Adrenal gland (tissue), 9 donors: ENCODE measurements at regions not wholly inside any gene's neighbourhood (a gene's known extent, or its start where the extent isn't known, plus 50 kb on each side); places are given as distances from the start of the nearest gene placed in this dataset.
"Not testable (repeated sequence)": the region's sequence is repeated elsewhere in the genome, so short reads cannot be mapped to it uniquely, and the experiment has no call there.

Experiments used
- DNase-seq, 7 donors: peaks; one replicate each; pipeline ENCODE4 v3.0.0-alpha.2; 2019 to 2020
- H3K27ac ChIP-seq, 5 donors: fragments of 200-600 bp; sonication (generic) in 4 of 5; 1 replicate in 3 of 5; 2 replicates in 2 of 5; pipeline versions ENCODE4 v1.5.1 to v1.8.0; 2016 to 2020; ENCODE audit warnings: mild to moderate bottlenecking in 1 of 5
- H3K27me3 ChIP-seq: fragments of 200-600 bp; 2 replicates; pipeline ENCODE4 v1.8.0; 2021
- H3K36me3 ChIP-seq, 2 donors: fragments of 200-600 bp; replicated peaks in 1 of 2; 1 replicate in 1 of 2; 2 replicates in 1 of 2; pipeline versions ENCODE4 v1.5.1 to v1.8.0; 2018 to 2022
- H3K4me1 ChIP-seq, 2 donors: fragments of 200-600 bp; replicated peaks in 1 of 2; 1 replicate in 1 of 2; 2 replicates in 1 of 2; pipeline versions ENCODE4 v1.5.1 to v1.8.0; 2018 to 2021
- H3K4me3 ChIP-seq, 4 donors: fragments of 200-600 bp; sonication (generic) in 3 of 4; one replicate each; pipeline ENCODE4 v1.5.1; 2016 to 2018
- H3K9me3 ChIP-seq, 3 donors: fragments of 200-600 bp; sonication (generic) in 1 of 3; replicated peaks in 1 of 3; 1 replicate in 2 of 3; 2 replicates in 1 of 3; pipeline versions ENCODE4 v1.5.1 to v1.8.0; 2016 to 2021
- POLR2A ChIP-seq, 2 donors: fragments of 450-650 bp; IDR thresholded peaks; one replicate each; pipeline ENCODE4 v1.6.1; 2017; ENCODE audit warnings: antibody characterized with exemption in 2 of 2, mild to moderate bottlenecking in 2 of 2, moderate library complexity in 1 of 2
- WGBS, 4 donors: extraction: QIAGEN DNeasy Blood & Tissue Kit in 2 of 4; methylation state at CpG; one replicate each; pipeline versions ENCODE4 v1.1.5 to v1.1.7; 2013 to 2017; 5-methylcytosine and 5-hydroxymethylcytosine counted together
- intact Hi-C, 2 donors: fragments of 100-400 bp; cut with DNase I; formaldehyde crosslinking; loops; one replicate each; pipeline versions ENCODE4 v1.14.1 to v1.15.0; 2022 to 2023
- TF ChIP-seq, protein P1 (sequence below), 6 experiments: fragments of 450-650 bp in 4 of 6; fragments of 200-600 bp in 2 of 6; sonication (generic) in 1 of 6; IDR thresholded peaks; 1 replicate in 5 of 6; 2 replicates in 1 of 6; pipeline versions ENCODE4 v1.5.1 to v1.8.0; 2016 to 2021; ENCODE audit warnings: antibody characterized with exemption in 6 of 6, mild to moderate bottlenecking in 2 of 6, moderate library complexity in 1 of 6
- donor health status: healthy with polysubstance abuse.
- donor health status: Bipolar disorder and iron deficiency.
- donor health status: DM: yes; HTN: yes; CAD: no.
- donor health status: DM: no; HTN: no; CAD: no.
- donor health status: DM: no; HTN: no; CAD: no.

DNA sequence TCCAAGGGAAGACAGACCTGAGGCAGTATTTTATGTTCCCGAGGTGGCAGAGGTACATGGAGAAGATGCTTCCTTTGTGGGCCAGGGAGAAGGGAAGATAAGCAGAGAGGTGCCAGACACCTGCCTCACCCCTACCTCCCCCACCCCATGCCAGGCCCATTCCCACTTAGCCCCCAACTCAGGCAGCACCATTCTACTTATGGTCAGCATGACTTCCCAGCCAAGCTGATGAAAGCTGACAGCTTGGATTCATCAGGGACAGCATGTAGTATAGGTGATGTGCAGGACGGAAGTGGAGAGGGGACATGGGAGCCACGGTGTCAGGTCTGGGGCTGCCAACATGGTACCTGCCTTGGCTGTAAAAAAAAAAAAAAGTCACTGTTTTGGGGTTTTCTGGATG, 57.5 kb upstream of the CSPG4 start:
- Histone ChIP-seq H3K9me3 (no peaks in the 10 kb centered on the region), H3K4me3 (no peak overlapping the region), H3K27ac (no peak overlapping the region), H3K36me3 (no peaks in the 10 kb centered on the region), H3K27me3 (no peaks in the 10 kb centered on the region), H3K4me1 (no peaks in the 10 kb centered on the region)
- no peak for TF ChIP-seq POLR2A (IDR thresholded peaks at IDR 0.05)
- TF ChIP-seq, protein P1, sequence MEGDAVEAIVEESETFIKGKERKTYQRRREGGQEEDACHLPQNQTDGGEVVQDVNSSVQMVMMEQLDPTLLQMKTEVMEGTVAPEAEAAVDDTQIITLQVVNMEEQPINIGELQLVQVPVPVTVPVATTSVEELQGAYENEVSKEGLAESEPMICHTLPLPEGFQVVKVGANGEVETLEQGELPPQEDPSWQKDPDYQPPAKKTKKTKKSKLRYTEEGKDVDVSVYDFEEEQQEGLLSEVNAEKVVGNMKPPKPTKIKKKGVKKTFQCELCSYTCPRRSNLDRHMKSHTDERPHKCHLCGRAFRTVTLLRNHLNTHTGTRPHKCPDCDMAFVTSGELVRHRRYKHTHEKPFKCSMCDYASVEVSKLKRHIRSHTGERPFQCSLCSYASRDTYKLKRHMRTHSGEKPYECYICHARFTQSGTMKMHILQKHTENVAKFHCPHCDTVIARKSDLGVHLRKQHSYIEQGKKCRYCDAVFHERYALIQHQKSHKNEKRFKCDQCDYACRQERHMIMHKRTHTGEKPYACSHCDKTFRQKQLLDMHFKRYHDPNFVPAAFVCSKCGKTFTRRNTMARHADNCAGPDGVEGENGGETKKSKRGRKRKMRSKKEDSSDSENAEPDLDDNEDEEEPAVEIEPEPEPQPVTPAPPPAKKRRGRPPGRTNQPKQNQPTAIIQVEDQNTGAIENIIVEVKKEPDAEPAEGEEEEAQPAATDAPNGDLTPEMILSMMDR (IDR thresholded peaks at IDR 0.05), result no peak
- intact Hi-C loops, result no loop called here
- DNase-seq, result peak in 3 of 7 donors; percentile 3 to 20 (median 4)
- 71 to 82% (median 82%) methylated on average over 3 of the region's 3 CpGs for WGBS, 4 donors

DNA sequence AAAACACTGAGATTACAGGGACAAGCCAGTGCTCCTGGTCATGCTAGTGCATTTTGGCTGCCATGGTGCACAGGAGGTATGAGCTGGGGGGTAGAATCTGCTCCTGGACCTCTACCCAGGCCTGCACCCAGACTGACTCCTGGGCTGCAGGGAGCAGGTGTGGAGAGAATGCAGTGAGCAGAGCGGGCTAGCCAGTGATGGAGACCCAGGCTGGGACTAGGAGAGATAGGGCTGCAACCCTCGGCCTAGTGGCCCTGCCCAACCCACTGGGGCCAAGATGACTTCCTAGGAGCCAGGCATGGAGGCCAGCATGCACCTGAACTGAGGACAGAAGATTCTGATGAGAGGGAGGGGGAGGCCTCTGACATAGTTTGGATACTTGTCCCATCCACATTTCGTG, 55.9 kb upstream of the CSPG4 start:
- H3K27me3 ChIP-seq, H3K4me3 ChIP-seq, intact Hi-C loops, H3K4me1 ChIP-seq, H3K9me3 ChIP-seq, H3K27ac ChIP-seq, H3K36me3 ChIP-seq: not testable (repeated sequence)
- WGBS, 4 donors, result 78 to 96% (median 90%) methylated on average over 2 to 3 of the region's 3 CpGs
- DNase-seq, result peak in 3 of 7 donors; percentile 5 to 20 (median 8)

DNA sequence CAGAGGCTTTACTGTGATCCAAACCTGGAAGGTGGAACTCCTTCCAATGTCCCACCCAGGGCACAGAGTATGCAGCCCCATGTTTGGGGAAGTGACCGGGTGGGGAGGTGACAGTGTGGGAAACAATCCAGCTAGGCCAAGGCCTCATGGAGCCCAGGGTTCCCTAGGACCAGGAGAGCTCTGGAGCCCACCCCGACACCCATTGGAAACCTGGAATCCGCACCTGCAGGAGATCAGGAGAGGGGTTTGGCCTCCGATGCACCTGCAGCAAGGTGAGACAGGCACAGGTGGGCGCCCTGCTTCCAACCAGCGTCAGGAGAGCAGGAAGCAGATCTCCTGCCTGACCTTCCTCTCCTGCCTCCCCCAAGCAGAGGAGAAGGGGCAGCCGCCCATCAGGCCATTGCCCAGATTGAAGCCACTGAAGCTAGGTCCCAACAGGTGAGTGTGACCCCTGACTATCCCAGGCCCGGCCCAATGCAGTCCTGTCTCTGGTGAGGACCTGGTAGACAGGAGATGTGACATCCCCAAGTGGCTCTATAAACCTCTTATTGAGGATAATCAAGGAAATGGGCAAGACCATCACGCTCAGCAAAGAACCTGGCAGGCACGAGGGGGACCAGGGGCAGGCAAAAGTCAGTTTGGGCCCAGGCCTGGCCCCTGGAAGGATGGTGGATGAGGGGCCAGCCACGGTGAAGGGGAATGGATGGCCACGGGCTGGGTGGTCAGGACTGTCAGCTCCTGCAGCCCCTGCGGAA, 53.1 kb upstream of the CSPG4 start:
- intact Hi-C loops, H3K27ac ChIP-seq, H3K9me3 ChIP-seq, H3K27me3 ChIP-seq, H3K4me1 ChIP-seq, H3K36me3 ChIP-seq, H3K4me3 ChIP-seq: not testable (repeated sequence)
- DNase-seq, result peak in 3 of 7 donors; percentile 5 to 18 (median 11)
- 86 to 100% (median 89%) methylated on average over 4 to 13 of the region's 13 CpGs for WGBS, 4 donors

DNA sequence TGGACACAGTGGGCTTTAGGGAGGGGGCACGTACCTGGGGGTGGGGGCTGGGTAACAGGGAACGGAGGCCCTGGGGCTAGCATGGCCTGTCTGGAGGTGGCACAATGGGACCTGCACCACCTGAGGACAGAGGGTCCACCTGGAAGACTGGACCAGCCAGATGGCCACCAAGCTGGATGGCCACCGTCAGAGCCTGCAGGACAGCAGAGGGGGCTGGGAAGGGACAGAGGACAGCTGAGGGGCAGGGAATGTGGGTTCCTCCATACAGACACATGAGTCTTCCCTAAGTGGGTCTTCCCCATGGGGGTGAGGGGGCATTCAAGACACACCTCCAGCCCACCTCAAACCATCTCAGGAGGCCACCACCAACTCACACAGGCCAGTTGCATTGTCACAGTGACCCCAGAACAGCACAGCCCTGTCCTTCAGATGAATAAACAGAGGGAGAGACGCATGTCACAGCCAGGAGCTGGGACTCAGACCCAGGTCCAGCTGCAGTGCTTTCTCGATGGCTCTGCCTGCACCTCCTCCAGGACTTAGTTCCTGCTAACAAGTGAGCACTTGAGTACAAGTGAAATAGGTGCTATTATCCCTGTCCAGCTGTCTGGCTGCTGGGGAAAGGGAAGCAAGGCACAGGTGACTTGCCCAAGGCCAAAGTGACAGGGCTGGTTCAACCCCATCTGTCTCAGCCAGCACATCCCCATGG, 52.4 kb upstream of the CSPG4 start:
- H3K9me3 ChIP-seq, intact Hi-C loops, H3K27me3 ChIP-seq, H3K4me3 ChIP-seq, H3K27ac ChIP-seq, H3K4me1 ChIP-seq, H3K36me3 ChIP-seq: not testable (repeated sequence)
- peak in 3 of 7 donors; percentile 1 to 41 (median 4) for DNase-seq
- 73 to 96% (median 92%) methylated on average over 4 to 5 of the region's 5 CpGs for WGBS, 4 donors

DNA sequence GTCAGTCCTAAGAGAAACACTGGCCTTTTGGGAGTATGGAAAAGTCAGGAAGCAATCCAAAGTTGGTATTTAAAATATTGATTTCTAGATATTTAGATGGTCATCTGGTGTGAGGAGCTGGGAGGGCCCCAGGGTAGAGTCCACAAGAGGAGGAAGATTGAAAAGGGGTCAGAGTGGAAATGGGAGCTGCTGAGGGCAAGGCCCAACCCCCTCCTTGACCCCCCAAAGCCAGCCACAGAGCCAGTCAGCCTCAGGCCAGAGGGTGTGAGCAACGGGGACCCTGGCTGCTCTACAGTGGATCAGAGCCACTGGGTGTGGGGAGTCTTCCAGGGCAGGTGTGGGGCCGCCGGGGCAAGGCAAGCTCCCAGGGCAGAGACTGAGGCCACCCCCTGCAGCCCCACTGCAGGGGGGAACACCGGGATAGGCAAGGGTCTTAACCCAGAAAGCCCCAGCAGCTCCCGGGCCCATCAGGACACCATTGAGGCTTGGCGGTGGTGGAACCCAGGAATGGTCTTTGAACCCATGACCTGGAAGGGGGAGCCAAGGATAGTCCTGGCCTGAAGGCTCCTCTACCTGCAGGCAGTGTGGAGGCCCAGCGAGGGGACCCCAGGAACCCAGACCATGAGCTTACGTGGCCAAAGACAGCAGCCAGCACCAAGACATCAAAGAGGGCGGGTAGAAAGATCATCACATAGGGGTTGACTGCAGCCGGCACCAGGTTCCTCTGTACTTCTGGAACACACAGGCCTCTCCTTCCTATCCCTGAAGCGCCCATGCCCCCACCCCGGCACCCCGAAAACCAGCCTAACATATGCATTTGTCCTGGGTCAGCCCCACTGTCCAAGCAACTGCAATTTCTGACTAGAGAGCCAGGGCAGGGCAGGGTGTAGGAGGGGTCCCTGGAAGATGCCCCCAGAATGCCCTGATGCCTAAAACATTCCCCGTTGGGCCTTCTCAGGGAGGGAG, 51.3 kb upstream of the CSPG4 start:
- intact Hi-C loops, H3K4me3 ChIP-seq, H3K4me1 ChIP-seq, H3K27ac ChIP-seq, H3K9me3 ChIP-seq, H3K36me3 ChIP-seq, H3K27me3 ChIP-seq: not testable (repeated sequence)
- WGBS, 4 donors, result 79 to 92% (median 84%) methylated on average over 2 to 14 of the region's 14 CpGs
- peak in 2 of 7 donors; percentile 11 to 35 for DNase-seq

DNA sequence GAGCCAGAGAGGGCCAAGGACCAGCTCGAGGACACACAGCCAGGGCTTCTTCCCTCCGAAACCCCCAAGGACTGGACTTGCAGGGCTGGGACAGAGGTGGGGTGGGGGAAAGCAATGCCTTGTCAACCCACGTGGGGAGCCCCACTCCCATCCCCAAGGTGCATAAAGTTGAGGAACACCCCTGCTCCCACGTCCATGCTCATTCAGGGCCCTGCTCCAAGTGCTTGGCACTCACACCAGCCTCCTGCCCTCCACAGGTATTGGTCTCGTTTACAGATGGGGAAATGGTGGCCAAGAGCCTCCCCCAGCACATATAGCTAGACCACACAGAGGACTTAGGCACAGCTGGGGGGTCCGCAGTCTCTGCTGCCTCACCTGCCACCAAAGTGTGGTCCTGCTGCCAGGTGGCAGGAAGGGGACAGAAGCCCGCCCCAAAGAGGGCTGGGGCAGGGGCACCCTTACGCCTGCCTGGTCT, 50.5 kb upstream of the CSPG4 start:
- TF ChIP-seq, protein P1 (IDR thresholded peaks at IDR 0.05), result no peak
- TF ChIP-seq POLR2A (IDR thresholded peaks at IDR 0.05), result no peak
- no peak for DNase-seq
- H3K27ac ChIP-seq, result no peak overlapping the region
- H3K36me3 ChIP-seq, result no peaks in the 10 kb centered on the region
- H3K4me1 ChIP-seq, result peaks cover 6 to 13% of the 10 kb centered on the region in 2 donors
- no peaks in the 10 kb centered on the region for H3K27me3 ChIP-seq
- intact Hi-C loops, result no loop called here
- H3K4me3 ChIP-seq, result no peak overlapping the region
- no peaks in the 10 kb centered on the region for H3K9me3 ChIP-seq
- WGBS, 4 donors, result 82 to 88% (median 86%) methylated on average over 4 to 8 of the region's 8 CpGs
